Cardiac fibroblast (primary cell): ENCODE measurements at regions not wholly inside any gene's neighbourhood (a gene's known extent, or its start where the extent isn't known, plus 50 kb on each side); places are given as distances from the start of the nearest gene placed in this dataset.

Source experiments
- DNase-seq, 2 donors: peaks; one replicate each; pipeline versions ENCODE4 v3.0.0 to v3.0.0-alpha.2; 2010; ENCODE audit warnings: low read depth in 2 of 2
- H3K4me3 ChIP-seq, 2 donors: replicated peaks in 1 of 2; 1 replicate in 1 of 2; 2 replicates in 1 of 2; pipeline ENCODE4 v1.5.1; 2011; ENCODE audit warnings: low read depth in 2 of 2, low read length in 2 of 2, mild to moderate bottlenecking in 2 of 2, moderate library complexity in 1 of 2
- TF ChIP-seq, protein P1 (sequence below): IDR thresholded peaks from one replicate; pipeline ENCODE4 v1.5.1; 2011; ENCODE audit warnings: low read depth, mild to moderate bottlenecking, low read length, inconsistent platforms

DNA sequence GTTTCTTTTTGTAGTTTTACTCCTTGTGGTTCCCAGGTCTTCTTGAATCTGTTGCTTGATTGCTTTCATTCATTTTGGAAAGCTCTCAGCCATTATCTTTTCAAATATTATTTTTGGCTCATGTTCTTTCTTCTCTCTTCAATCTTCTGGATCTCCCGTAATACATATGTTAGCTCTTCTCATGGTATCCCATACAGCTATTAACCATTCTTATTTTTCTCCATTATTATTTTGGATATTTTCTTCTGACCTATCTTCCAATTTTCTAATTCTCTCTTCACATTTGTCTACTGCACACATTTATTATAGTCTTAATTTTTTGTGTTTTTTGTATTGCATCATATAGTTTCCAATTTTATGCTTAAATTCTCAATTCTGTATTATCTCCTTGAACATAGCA, 123.9 kb upstream of the ARID2 start:
- TF ChIP-seq, protein P1, sequence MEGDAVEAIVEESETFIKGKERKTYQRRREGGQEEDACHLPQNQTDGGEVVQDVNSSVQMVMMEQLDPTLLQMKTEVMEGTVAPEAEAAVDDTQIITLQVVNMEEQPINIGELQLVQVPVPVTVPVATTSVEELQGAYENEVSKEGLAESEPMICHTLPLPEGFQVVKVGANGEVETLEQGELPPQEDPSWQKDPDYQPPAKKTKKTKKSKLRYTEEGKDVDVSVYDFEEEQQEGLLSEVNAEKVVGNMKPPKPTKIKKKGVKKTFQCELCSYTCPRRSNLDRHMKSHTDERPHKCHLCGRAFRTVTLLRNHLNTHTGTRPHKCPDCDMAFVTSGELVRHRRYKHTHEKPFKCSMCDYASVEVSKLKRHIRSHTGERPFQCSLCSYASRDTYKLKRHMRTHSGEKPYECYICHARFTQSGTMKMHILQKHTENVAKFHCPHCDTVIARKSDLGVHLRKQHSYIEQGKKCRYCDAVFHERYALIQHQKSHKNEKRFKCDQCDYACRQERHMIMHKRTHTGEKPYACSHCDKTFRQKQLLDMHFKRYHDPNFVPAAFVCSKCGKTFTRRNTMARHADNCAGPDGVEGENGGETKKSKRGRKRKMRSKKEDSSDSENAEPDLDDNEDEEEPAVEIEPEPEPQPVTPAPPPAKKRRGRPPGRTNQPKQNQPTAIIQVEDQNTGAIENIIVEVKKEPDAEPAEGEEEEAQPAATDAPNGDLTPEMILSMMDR, result no peak
- DNase-seq, result no peak
- H3K4me3 ChIP-seq, result no peak overlapping the region

DNA sequence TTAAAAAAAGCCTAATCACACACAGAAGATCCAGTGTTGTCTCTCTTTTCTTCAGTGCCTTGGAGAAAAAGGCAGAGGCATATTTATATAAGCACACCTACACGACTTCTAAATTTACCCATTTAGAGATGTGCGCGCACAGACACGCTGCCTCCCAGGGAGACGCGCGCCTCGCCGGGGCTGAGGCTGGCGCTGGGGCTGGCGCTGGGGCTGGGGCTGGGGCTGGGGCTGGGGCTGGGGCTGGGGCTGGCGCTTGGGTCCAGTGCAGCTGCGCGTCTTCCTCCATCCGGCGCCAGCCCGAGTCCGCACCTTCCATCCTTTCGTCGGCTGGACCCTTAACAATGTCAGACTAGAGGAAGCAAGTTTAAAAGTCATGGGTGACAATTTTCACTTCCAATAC, 118.4 kb upstream of the ARID2 start:
- peak overlapping the region; percentile 2 to 13 for H3K4me3 ChIP-seq
- DNase-seq, result no peak
- TF ChIP-seq, protein P1, result no peak

DNA sequence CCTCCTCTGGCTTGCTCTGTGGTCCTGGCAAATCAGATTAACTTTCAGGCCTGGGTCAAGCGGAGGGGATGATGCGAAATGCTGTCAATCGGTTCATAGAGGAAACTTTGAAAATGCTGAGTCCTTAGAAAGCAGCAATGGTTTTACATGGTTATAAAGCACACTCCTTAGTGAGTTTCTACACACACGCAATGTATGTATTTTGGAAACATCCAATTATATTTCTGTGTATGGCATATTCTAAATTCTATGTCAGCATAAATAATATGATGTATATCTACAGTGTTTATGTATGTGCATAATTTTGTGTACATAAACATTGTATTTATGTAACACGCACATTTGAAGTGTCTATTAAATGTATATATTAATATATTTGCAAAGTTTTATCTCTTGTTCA, 118.0 kb upstream of the ARID2 start:
- peak overlapping the region in 1 of 2 donors; percentile 13 for H3K4me3 ChIP-seq
- TF ChIP-seq, protein P1, result no peak
- DNase-seq, result no peak

DNA sequence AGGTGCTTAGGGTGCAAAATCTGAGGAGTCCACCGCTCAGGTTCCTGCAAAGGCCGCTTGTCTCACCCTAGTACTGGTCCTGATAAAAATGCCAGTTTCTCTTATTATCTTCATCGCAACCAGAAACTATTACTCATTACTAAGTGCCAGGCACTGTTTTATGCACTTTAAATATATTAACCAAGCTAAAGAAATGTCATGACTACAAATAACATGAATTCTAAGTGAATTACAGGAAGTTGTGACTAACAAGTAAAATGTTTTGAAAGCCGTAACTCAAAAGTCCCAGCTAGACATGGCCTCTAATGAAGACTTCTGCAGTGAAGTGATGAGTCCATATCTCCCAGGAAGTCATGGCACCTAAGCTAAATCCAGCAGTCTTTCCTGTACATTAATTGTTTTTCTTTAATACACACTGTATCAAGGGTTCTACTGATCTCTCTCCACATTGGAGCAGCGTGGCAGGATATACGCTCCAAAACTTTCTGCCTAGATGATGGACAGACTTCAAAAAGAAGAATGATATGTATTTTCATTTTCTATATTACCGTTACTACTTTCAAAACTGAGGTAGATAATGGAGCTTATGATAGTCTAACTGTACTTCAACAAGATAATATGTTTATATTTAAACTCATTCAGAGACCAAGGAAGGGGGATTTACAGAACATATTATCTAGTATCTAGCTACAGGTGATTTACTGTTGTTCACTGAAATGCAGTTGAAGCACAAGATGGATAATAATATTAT, 117.3 kb upstream of the ARID2 start:
- TF ChIP-seq, protein P1, result no peak
- H3K4me3 ChIP-seq, result no peak overlapping the region
- DNase-seq, result peak; percentile 22 to 76

DNA sequence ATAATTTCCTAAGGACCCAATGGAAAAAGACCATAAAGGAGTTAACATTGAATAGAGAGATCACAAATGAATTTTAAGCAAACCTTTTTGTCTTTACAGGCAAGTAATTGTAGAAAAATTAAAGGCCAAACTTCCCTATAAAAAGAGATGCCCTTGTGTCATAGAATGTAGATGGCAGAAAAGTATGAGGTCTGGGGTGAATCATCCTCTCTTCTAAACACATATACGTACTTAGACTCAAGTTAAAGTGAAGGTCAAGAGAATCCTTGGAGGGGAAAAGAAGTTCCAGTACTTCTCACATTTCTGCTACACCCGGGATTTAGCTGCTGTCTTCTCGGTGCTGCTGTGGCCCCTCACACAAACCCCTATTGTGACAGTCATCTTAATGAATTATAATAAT, 116.2 kb upstream of the ARID2 start:
- TF ChIP-seq, protein P1, result no peak
- H3K4me3 ChIP-seq, result no peak overlapping the region
- DNase-seq, result peak in 1 of 2 donors; percentile 49

DNA sequence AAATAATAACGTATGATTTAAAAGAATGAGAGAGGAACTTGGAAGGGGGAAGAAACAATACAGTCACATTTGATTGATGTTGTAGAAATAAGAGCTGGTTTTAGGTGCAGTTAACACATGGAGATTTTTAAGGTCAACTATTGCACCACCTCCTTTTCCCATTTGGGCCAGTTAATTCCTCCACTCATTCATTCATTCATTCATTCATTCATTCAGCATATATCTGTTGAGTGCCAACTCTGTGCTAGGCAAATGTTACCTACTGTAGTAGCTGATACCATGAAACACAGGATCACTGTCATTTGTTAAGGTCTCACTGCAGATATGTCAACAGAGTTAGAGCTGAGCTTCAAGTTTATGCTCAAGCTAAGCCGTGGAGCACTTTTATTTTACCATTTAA, 115.7 kb upstream of the ARID2 start:
- no peak overlapping the region for H3K4me3 ChIP-seq
- TF ChIP-seq, protein P1, result no peak
- DNase-seq, result no peak

DNA sequence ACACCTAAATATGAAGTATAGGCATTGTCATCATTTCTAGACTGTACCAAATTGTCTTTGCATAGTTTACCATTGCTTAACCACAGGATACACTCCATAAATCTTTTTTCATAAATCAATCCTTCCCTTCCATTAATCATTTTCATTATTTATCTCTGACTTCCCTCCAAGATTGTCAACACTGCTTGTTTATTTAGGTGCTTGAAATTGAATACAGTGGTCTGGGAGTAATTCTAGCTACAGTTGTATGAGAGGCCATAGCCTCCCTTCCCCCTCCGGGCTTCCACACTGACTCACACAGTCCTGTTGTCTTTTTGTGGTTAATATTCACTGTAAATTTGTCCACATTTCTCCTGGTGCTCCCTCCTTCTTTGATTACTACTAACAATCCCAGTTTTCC, 114.2 kb upstream of the ARID2 start:
- TF ChIP-seq, protein P1, result no peak
- no peak overlapping the region for H3K4me3 ChIP-seq
- DNase-seq, result peak; percentile 35 to 69
